Spleen (tissue), 11 donors: ENCODE measurements at regions not wholly inside any gene's neighbourhood (a gene's known extent, or its start where the extent isn't known, plus 50 kb on each side); places are given as distances from the start of the nearest gene placed in this dataset.
"Not testable (repeated sequence)": the region's sequence is repeated elsewhere in the genome, so short reads cannot be mapped to it uniquely, and the experiment has no call there.

Experiments used
- DNase-seq: peaks from one replicate; pipeline ENCODE4 v3.0.0-alpha.2; 2020
- H3K27ac ChIP-seq, 8 donors: fragments of 200-600 bp; sonication (generic) in 7 of 8; 1 replicate in 4 of 8; 2 replicates in 4 of 8; pipeline versions ENCODE4 v1.5.0 to v1.8.0; 2016 to 2021; ENCODE audit warnings: inconsistent platforms in 4 of 8, mild to moderate bottlenecking in 4 of 8, moderate library complexity in 1 of 8
- H3K27me3 ChIP-seq, 7 donors: fragments of 200-600 bp; sonication (generic) in 6 of 7; replicated peaks in 1 of 7; 1 replicate in 4 of 7; 2 replicates in 3 of 7; pipeline versions ENCODE4 v1.5.0 to v1.8.0; 2016 to 2021; ENCODE audit warnings: inconsistent platforms in 3 of 7, mild to moderate bottlenecking in 1 of 7
- H3K36me3 ChIP-seq, 6 donors: fragments of 200-600 bp; sonication (generic) in 5 of 6; 1 replicate in 4 of 6; 2 replicates in 2 of 6; pipeline versions ENCODE4 v1.5.0 to v1.8.0; 2016 to 2021; ENCODE audit warnings: inconsistent platforms in 2 of 6
- H3K4me1 ChIP-seq, 6 donors: fragments of 200-600 bp; sonication (generic) in 5 of 6; 1 replicate in 3 of 6; 2 replicates in 3 of 6; pipeline versions ENCODE4 v1.5.0 to v1.8.0; 2016 to 2021; ENCODE audit warnings: inconsistent platforms in 3 of 6
- H3K4me3 ChIP-seq, 8 donors: fragments of 200-600 bp; sonication (generic) in 7 of 8; 1 replicate in 4 of 8; 2 replicates in 4 of 8; pipeline versions ENCODE4 v1.5.0 to v1.8.0; 2016 to 2021; ENCODE audit warnings: inconsistent platforms in 4 of 8, mild to moderate bottlenecking in 4 of 8, moderate library complexity in 2 of 8
- H3K9me3 ChIP-seq, 8 donors: fragments of 200-600 bp; sonication (generic) in 7 of 8; 1 replicate in 4 of 8; 2 replicates in 4 of 8; pipeline versions ENCODE4 v1.5.0 to v1.8.0; 2016 to 2021; ENCODE audit warnings: inconsistent platforms in 4 of 8
- POLR2A ChIP-seq, 3 donors: fragments of 450-650 bp; IDR thresholded peaks; one replicate each; pipeline ENCODE4 v1.5.1; 2017; ENCODE audit warnings: antibody characterized with exemption in 3 of 3, mild to moderate bottlenecking in 1 of 3
- POLR2AphosphoS5 ChIP-seq, 3 donors: sonication (generic); formaldehyde crosslinking; IDR thresholded peaks; one replicate each; pipeline ENCODE4 v1.5.1; 2017; ENCODE audit warnings: antibody characterized with exemption in 3 of 3
- WGBS, 5 donors: extraction: QIAGEN DNeasy Blood & Tissue Kit in 3 of 5; methylation state at CpG; one replicate each; pipeline versions ENCODE4 v1.1.5 to v1.1.7; 2013 to 2018; 5-methylcytosine and 5-hydroxymethylcytosine counted together
- intact Hi-C: fragments of 100-400 bp; cut with DNase I; formaldehyde crosslinking; loops from one replicate; pipeline ENCODE4 v1.15.0; 2023; ENCODE audit warnings: low total_unique reads
- TF ChIP-seq, protein P1 (sequence below), 11 experiments: fragments of 200-600 bp in 7 of 11; fragments of 450-650 bp in 4 of 11; sonication (generic) in 4 of 11; IDR thresholded peaks in 8 of 11; conservative IDR thresholded peaks in 3 of 11; 1 replicate in 7 of 11; 2 replicates in 4 of 11; pipeline versions ENCODE4 v1.4.0 to v1.8.0; 2016 to 2021; ENCODE audit warnings: antibody characterized with exemption in 11 of 11, inconsistent platforms in 4 of 11, mild to moderate bottlenecking in 1 of 11
- donor health status: healthy with polysubstance abuse.
- donor health status: DM: no; HTN: no; CAD: no; lungs with moderate emphysema.
- donor health status: DM: no; HTN: no; CAD: no.
- donor health status: Bipolar disorder and iron deficiency.
- donor health status: healthy.
- donor health status: DM: no; HTN: no; CAD: no.
- donor health status: DM: yes; HTN: yes; CAD: no.

- Histone ChIP-seq H3K9me3 (no peaks in the 10 kb centered on the region), H3K27me3 (no peaks in the 10 kb centered on the region), H3K4me3 (no peak overlapping the region), H3K27ac (peak overlapping the region in 5 of 8 donors; percentile 18 to 38 (median 25)), H3K36me3 (no peaks in the 10 kb centered on the region), H3K4me1 (peaks cover 0 to 21% (median 9%) of the 10 kb centered on the region in 6 donors)
- intact Hi-C loops: no loop called here
- DNase-seq: no peak
- no peak for TF ChIP-seq POLR2AphosphoS5 (IDR thresholded peaks at IDR 0.05)
- TF ChIP-seq, protein P1, sequence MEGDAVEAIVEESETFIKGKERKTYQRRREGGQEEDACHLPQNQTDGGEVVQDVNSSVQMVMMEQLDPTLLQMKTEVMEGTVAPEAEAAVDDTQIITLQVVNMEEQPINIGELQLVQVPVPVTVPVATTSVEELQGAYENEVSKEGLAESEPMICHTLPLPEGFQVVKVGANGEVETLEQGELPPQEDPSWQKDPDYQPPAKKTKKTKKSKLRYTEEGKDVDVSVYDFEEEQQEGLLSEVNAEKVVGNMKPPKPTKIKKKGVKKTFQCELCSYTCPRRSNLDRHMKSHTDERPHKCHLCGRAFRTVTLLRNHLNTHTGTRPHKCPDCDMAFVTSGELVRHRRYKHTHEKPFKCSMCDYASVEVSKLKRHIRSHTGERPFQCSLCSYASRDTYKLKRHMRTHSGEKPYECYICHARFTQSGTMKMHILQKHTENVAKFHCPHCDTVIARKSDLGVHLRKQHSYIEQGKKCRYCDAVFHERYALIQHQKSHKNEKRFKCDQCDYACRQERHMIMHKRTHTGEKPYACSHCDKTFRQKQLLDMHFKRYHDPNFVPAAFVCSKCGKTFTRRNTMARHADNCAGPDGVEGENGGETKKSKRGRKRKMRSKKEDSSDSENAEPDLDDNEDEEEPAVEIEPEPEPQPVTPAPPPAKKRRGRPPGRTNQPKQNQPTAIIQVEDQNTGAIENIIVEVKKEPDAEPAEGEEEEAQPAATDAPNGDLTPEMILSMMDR (IDR thresholded peaks at IDR 0.05 in 8 of 11, conservative IDR thresholded peaks at IDR 0.05 in 3 of 11): no peak
- TF ChIP-seq POLR2A (IDR thresholded peaks at IDR 0.05): no peak
- WGBS, 5 donors: 69 to 85% (median 82%) methylated on average over 2 of the region's 2 CpGs
Observed at GRCh38 chr20:52031206-52031562, 160.4 kb downstream of the ZFP64 start.

- WGBS, 5 donors: 89 to 97% (median 94%) methylated on average over 2 of the region's 2 CpGs
- DNase-seq, H3K27ac ChIP-seq, H3K27me3 ChIP-seq, H3K9me3 ChIP-seq, H3K36me3 ChIP-seq, intact Hi-C loops, H3K4me3 ChIP-seq: not testable (repeated sequence)
- peaks cover 0 to 21% (median 9%) of the 10 kb centered on the region in 6 donors for H3K4me1 ChIP-seq
Observed at GRCh38 chr20:52029129-52029528, 162.4 kb downstream of the ZFP64 start.

GRCh38 chr20:52025938-52026337, 165.6 kb downstream of the ZFP64 start:
- H3K27me3 ChIP-seq: no peaks in the 10 kb centered on the region
- no peak for DNase-seq
- TF ChIP-seq POLR2A (IDR thresholded peaks at IDR 0.05): no peak
- TF ChIP-seq, protein P1 (IDR thresholded peaks at IDR 0.05 in 8 of 11, conservative IDR thresholded peaks at IDR 0.05 in 3 of 11): no peak
- TF ChIP-seq POLR2AphosphoS5 (IDR thresholded peaks at IDR 0.05): no peak
- 58 to 77% (median 61%) methylated on average over 3 of the region's 3 CpGs for WGBS, 5 donors
- H3K36me3 ChIP-seq: no peaks in the 10 kb centered on the region
- H3K4me3 ChIP-seq: no peak overlapping the region
- intact Hi-C loops: no loop called here
- H3K9me3 ChIP-seq: no peaks in the 10 kb centered on the region
- H3K27ac ChIP-seq: no peak overlapping the region
- peaks cover 0 to 6% (median 0%) of the 10 kb centered on the region in 6 donors for H3K4me1 ChIP-seq

- Histone ChIP-seq H3K4me3 (no peak overlapping the region), H3K4me1 (no peaks in the 10 kb centered on the region), H3K27me3 (no peaks in the 10 kb centered on the region), H3K27ac (no peak overlapping the region), H3K36me3 (no peaks in the 10 kb centered on the region), H3K9me3 (no peaks in the 10 kb centered on the region)
- TF ChIP-seq POLR2A (IDR thresholded peaks at IDR 0.05) (no peak), POLR2AphosphoS5 (IDR thresholded peaks at IDR 0.05) (no peak)
- TF ChIP-seq, protein P1 (IDR thresholded peaks at IDR 0.05 in 8 of 11, conservative IDR thresholded peaks at IDR 0.05 in 3 of 11): no peak
- 83 to 99% (median 95%) methylated on average over 3 of the region's 3 CpGs for WGBS, 5 donors
- intact Hi-C loops: no loop called here
- DNase-seq: no peak
Observed at GRCh38 chr20:52019313-52019712, 172.3 kb downstream of the ZFP64 start.
